ENCODE measurements at regions not wholly inside any gene's neighbourhood (a gene's known extent, or its start where the extent isn't known, plus 50 kb on each side); places are given as distances from the start of the nearest gene placed in this dataset.
A peak's percentile ranks its signal among the peaks of the same experiment; 100 is the strongest.
"Not testable (repeated sequence)": the region's sequence is repeated elsewhere in the genome, so short reads cannot be mapped to it uniquely, and the experiment has no call there.

- Histone ChIP-seq H3K27me3 (ENCODE audit: insufficient read depth, low read length, poor library complexity, severe bottlenecking) (no peaks in the 10 kb centered on the region), H3K4me3 (ENCODE audit: low read length, poor library complexity, severe bottlenecking) (no peak overlapping the region), H3F3A (ENCODE audit: low read depth) (no peaks in the 10 kb centered on the region), H3K9me3 (ENCODE audit: insufficient read depth, low read depth, low read length) (no peaks in the 10 kb centered on the region), H3K9me2 (replicated peaks; ENCODE audit: low read depth, low read length) (no peaks in the 10 kb centered on the region), H2AFZ (ENCODE audit: low read length) (no peak overlapping the region), H4K20me1 (ENCODE audit: insufficient read depth, low read length, poor library complexity, severe bottlenecking) (no peaks in the 10 kb centered on the region), H3K9ac (ENCODE audit: low read depth, low read length, poor library complexity, severe bottlenecking) (no peak overlapping the region), H3K36me3 (ENCODE audit: insufficient read depth, low read length) (no peaks in the 10 kb centered on the region), H3K79me2 (ENCODE audit: insufficient read depth, low read length) (no peaks in the 10 kb centered on the region), H3K4me2 (ENCODE audit: low read depth, low read length, poor library complexity, severe bottlenecking) (no peak overlapping the region), H3K4me1 (ENCODE audit: insufficient read depth, low read length, poor library complexity, severe bottlenecking) (no peaks in the 10 kb centered on the region)
- TF ChIP-seq, protein P1, sequence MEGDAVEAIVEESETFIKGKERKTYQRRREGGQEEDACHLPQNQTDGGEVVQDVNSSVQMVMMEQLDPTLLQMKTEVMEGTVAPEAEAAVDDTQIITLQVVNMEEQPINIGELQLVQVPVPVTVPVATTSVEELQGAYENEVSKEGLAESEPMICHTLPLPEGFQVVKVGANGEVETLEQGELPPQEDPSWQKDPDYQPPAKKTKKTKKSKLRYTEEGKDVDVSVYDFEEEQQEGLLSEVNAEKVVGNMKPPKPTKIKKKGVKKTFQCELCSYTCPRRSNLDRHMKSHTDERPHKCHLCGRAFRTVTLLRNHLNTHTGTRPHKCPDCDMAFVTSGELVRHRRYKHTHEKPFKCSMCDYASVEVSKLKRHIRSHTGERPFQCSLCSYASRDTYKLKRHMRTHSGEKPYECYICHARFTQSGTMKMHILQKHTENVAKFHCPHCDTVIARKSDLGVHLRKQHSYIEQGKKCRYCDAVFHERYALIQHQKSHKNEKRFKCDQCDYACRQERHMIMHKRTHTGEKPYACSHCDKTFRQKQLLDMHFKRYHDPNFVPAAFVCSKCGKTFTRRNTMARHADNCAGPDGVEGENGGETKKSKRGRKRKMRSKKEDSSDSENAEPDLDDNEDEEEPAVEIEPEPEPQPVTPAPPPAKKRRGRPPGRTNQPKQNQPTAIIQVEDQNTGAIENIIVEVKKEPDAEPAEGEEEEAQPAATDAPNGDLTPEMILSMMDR (conservative IDR thresholded peaks at IDR 0.05; ENCODE audit: low read length) = no peak
- no peak for TF ChIP-seq EZH2phosphoT487 (IDR thresholded peaks at IDR 0.05; ENCODE audit: borderline replicate concordance)
These were observed 71.5 kb upstream of the RTL6 start for GRCh38 chr22:44569561-44569991.

GRCh38 chr22:44567846-44568493, 69.9 kb upstream of the RTL6 start:
- Histone ChIP-seq H3K79me2 (ENCODE audit: insufficient read depth, low read length) (no peaks in the 10 kb centered on the region), H3K4me3 (ENCODE audit: low read length, poor library complexity, severe bottlenecking) (no peak overlapping the region), H3K9ac (ENCODE audit: low read depth, low read length, poor library complexity, severe bottlenecking) (no peak overlapping the region), H3K9me2 (replicated peaks; ENCODE audit: low read depth, low read length) (no peaks in the 10 kb centered on the region), H4K20me1 (ENCODE audit: insufficient read depth, low read length, poor library complexity, severe bottlenecking) (no peaks in the 10 kb centered on the region), H3F3A (ENCODE audit: low read depth) (no peaks in the 10 kb centered on the region), H3K9me3 (ENCODE audit: insufficient read depth, low read depth, low read length) (0 out of 2 replicates have a peak, but pooled peaks cover 6% of the 10 kb centered on the region), H3K4me2 (ENCODE audit: low read depth, low read length, poor library complexity, severe bottlenecking) (no peak overlapping the region), H3K4me1 (ENCODE audit: insufficient read depth, low read length, poor library complexity, severe bottlenecking) (no peaks in the 10 kb centered on the region), H3K27me3 (ENCODE audit: insufficient read depth, low read length, poor library complexity, severe bottlenecking) (no peaks in the 10 kb centered on the region), H3K36me3 (ENCODE audit: insufficient read depth, low read length) (no peaks in the 10 kb centered on the region), H2AFZ (ENCODE audit: low read length) (no peak overlapping the region)
- TF ChIP-seq, protein P1 (conservative IDR thresholded peaks at IDR 0.05; ENCODE audit: low read length) = peak; percentile 70
- TF ChIP-seq EZH2phosphoT487 (IDR thresholded peaks at IDR 0.05; ENCODE audit: borderline replicate concordance) = no peak

DNA sequence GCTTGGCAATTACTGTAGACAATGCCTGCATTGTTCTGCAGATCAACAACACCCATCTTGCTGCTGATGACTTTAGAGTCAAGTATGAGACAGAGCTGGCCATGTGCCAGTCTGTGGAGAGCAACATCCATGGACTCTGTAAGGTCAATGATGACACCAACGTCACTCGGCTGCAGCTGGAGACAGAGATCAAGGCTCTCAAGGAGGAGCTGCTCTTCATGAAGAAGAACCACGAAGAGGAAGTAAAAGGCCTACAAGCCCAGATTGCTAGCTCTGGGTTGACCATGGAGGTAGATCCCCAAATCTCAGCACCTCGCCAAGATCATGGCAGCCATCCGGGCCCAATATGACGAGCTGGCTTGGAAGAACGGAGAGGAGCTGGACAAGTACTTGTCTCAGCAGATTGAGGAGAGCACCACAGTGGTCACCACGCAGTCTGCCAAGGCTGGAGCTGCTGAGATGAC, 69.4 kb upstream of the RTL6 start:
- not testable (repeated sequence) for H3K4me3 ChIP-seq (ENCODE audit: low read length, poor library complexity, severe bottlenecking); H3K9ac ChIP-seq (ENCODE audit: low read depth, low read length, poor library complexity, severe bottlenecking); H3K27me3 ChIP-seq (ENCODE audit: insufficient read depth, low read length, poor library complexity, severe bottlenecking); H2AFZ ChIP-seq (ENCODE audit: low read length); H3K9me2 ChIP-seq (replicated peaks; ENCODE audit: low read depth, low read length); H3F3A ChIP-seq (ENCODE audit: low read depth); H3K4me1 ChIP-seq (ENCODE audit: insufficient read depth, low read length, poor library complexity, severe bottlenecking); H4K20me1 ChIP-seq (ENCODE audit: insufficient read depth, low read length, poor library complexity, severe bottlenecking); H3K36me3 ChIP-seq (ENCODE audit: insufficient read depth, low read length); H3K9me3 ChIP-seq (ENCODE audit: insufficient read depth, low read depth, low read length); H3K4me2 ChIP-seq (ENCODE audit: low read depth, low read length, poor library complexity, severe bottlenecking); H3K79me2 ChIP-seq (ENCODE audit: insufficient read depth, low read length)

DNA sequence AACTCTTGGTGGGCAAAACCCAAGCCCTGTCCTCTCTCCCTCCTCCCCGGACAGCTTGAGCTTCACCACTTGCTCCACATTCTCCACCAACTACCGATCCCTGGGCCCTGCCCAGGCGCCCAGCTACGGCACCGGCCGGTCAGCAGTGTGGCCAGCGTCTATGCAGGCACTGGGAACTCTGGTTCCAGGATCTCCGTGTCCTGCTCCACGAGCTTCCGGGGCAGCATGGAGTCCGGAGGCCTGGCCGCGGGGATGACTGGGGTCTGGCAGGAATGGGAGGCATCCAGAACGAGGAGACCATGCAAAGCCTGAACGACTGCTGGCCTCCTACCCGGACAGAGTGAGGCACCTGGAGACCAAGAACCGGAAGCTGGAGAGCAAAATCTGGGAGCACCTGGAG, 68.9 kb upstream of the RTL6 start:
- Histone ChIP-seq H3K79me2 (ENCODE audit: insufficient read depth, low read length) (no peaks in the 10 kb centered on the region), H3K9ac (ENCODE audit: low read depth, low read length, poor library complexity, severe bottlenecking) (no peak overlapping the region), H4K20me1 (ENCODE audit: insufficient read depth, low read length, poor library complexity, severe bottlenecking) (no peaks in the 10 kb centered on the region), H3K36me3 (ENCODE audit: insufficient read depth, low read length) (no peaks in the 10 kb centered on the region), H3K4me2 (ENCODE audit: low read depth, low read length, poor library complexity, severe bottlenecking) (no peak overlapping the region), H3K27me3 (ENCODE audit: insufficient read depth, low read length, poor library complexity, severe bottlenecking) (no peaks in the 10 kb centered on the region), H2AFZ (ENCODE audit: low read length) (no peak overlapping the region), H3K4me1 (ENCODE audit: insufficient read depth, low read length, poor library complexity, severe bottlenecking) (no peaks in the 10 kb centered on the region), H3K9me3 (ENCODE audit: insufficient read depth, low read depth, low read length) (0 out of 2 replicates have a peak, but pooled peaks cover 6% of the 10 kb centered on the region), H3F3A (ENCODE audit: low read depth) (no peaks in the 10 kb centered on the region), H3K9me2 (replicated peaks; ENCODE audit: low read depth, low read length) (no peaks in the 10 kb centered on the region), H3K4me3 (ENCODE audit: low read length, poor library complexity, severe bottlenecking) (no peak overlapping the region)
- no peak for TF ChIP-seq EZH2phosphoT487 (IDR thresholded peaks at IDR 0.05; ENCODE audit: borderline replicate concordance)
- TF ChIP-seq, protein P1 (conservative IDR thresholded peaks at IDR 0.05; ENCODE audit: low read length) = no peak

GRCh38 chr22:44562651-44563050, 64.6 kb upstream of the RTL6 start:
- not testable (repeated sequence) for H2AFZ ChIP-seq (ENCODE audit: low read length); H3K4me2 ChIP-seq (ENCODE audit: low read depth, low read length, poor library complexity, severe bottlenecking); H3K9me2 ChIP-seq (replicated peaks; ENCODE audit: low read depth, low read length); H3K4me3 ChIP-seq (ENCODE audit: low read length, poor library complexity, severe bottlenecking); H4K20me1 ChIP-seq (ENCODE audit: insufficient read depth, low read length, poor library complexity, severe bottlenecking); H3F3A ChIP-seq (ENCODE audit: low read depth); H3K4me1 ChIP-seq (ENCODE audit: insufficient read depth, low read length, poor library complexity, severe bottlenecking); H3K9ac ChIP-seq (ENCODE audit: low read depth, low read length, poor library complexity, severe bottlenecking); H3K9me3 ChIP-seq (ENCODE audit: insufficient read depth, low read depth, low read length); H3K27me3 ChIP-seq (ENCODE audit: insufficient read depth, low read length, poor library complexity, severe bottlenecking); H3K79me2 ChIP-seq (ENCODE audit: insufficient read depth, low read length); H3K36me3 ChIP-seq (ENCODE audit: insufficient read depth, low read length)

Data from Loucy (cell line).